ENCODE measurements at regions not wholly inside any gene's neighbourhood (a gene's known extent, or its start where the extent isn't known, plus 50 kb on each side); places are given as distances from the start of the nearest gene placed in this dataset.

GRCh38 chr18:73670524-73670923 is 477.1 kb downstream of the FBXO15 start:
- no peak overlapping the region for H3K9ac ChIP-seq (ENCODE audit: low read depth in 1 of 2, low read length in 2 of 2)
- H3K27me3 ChIP-seq (ENCODE audit: control insufficient read depth in 4 of 4, insufficient read depth in 4 of 4, low read length in 3 of 4) = no peaks in the 10 kb centered on the region
- no peak for DNase-seq (ENCODE audit: low spot score)
- no peaks in the 10 kb centered on the region for H3K4me1 ChIP-seq (ENCODE audit: control insufficient read depth in 4 of 4, insufficient read depth in 4 of 4, low read length in 3 of 4)
- TF ChIP-seq ZBTB33 (IDR thresholded peaks at IDR 0.05) = no peak
- no peak for TF ChIP-seq EGR1 (IDR thresholded peaks at IDR 0.05; ENCODE audit: low read depth in 2 of 2)
- TF ChIP-seq MAX (IDR thresholded peaks at IDR 0.05) = no peak
- TF ChIP-seq FOXA2 (IDR thresholded peaks at IDR 0.05) = no peak
- no peak for TF ChIP-seq TAF1 (conservative IDR thresholded peaks at IDR 0.05)
- no peak for TF ChIP-seq HNF4G (IDR thresholded peaks at IDR 0.05)
- no peak for TF ChIP-seq RXRA (IDR thresholded peaks at IDR 0.05)
- no peak for TF ChIP-seq YY1 (IDR thresholded peaks at IDR 0.05)
- no peaks in the 10 kb centered on the region for H3K9me3 ChIP-seq (ENCODE audit: control insufficient read depth in 4 of 4, low read length in 3 of 4)
- WGBS = 84% methylated on average over 5 of the region's 5 CpGs
- no peak overlapping the region for H3K4me3 ChIP-seq (ENCODE audit: low read depth in 1 of 3, low read length in 3 of 3)
- no peak overlapping the region for H3K27ac ChIP-seq (ENCODE audit: low read depth in 1 of 2, low read length in 2 of 2)
- no peaks in the 10 kb centered on the region for H3K36me3 ChIP-seq (ENCODE audit: control insufficient read depth in 4 of 4, insufficient read depth in 3 of 4, low read depth in 1 of 4, low read length in 3 of 4)

GRCh38 chr18:73670039-73670438 is 477.6 kb downstream of the FBXO15 start:
- H3K9me3 ChIP-seq (ENCODE audit: control insufficient read depth in 4 of 4, low read length in 3 of 4) = peaks cover 0 to 2% (median 0%) of the 10 kb centered on the region in 4 donors
- H3K4me3 ChIP-seq (ENCODE audit: low read depth in 1 of 3, low read length in 3 of 3) = no peak overlapping the region
- TF ChIP-seq RXRA (IDR thresholded peaks at IDR 0.05) (no peak), EGR1 (IDR thresholded peaks at IDR 0.05; ENCODE audit: low read depth in 2 of 2) (no peak), FOXA2 (IDR thresholded peaks at IDR 0.05) (no peak), TAF1 (conservative IDR thresholded peaks at IDR 0.05) (no peak)
- DNase-seq (ENCODE audit: low spot score) = no peak
- H3K4me1 ChIP-seq (ENCODE audit: control insufficient read depth in 4 of 4, insufficient read depth in 4 of 4, low read length in 3 of 4) = no peaks in the 10 kb centered on the region
- H3K27ac ChIP-seq (ENCODE audit: low read depth in 1 of 2, low read length in 2 of 2) = no peak overlapping the region
- no peaks in the 10 kb centered on the region for H3K36me3 ChIP-seq (ENCODE audit: control insufficient read depth in 4 of 4, insufficient read depth in 3 of 4, low read depth in 1 of 4, low read length in 3 of 4)
- H3K27me3 ChIP-seq (ENCODE audit: control insufficient read depth in 4 of 4, insufficient read depth in 4 of 4, low read length in 3 of 4) = no peaks in the 10 kb centered on the region
- H3K9ac ChIP-seq (ENCODE audit: low read depth in 1 of 2, low read length in 2 of 2) = no peak overlapping the region

- H3K36me3 ChIP-seq (ENCODE audit: control insufficient read depth in 4 of 4, insufficient read depth in 3 of 4, low read depth in 1 of 4, low read length in 3 of 4) = no peaks in the 10 kb centered on the region
- H3K4me3 ChIP-seq (ENCODE audit: low read depth in 1 of 3, low read length in 3 of 3) = no peak overlapping the region
- H3K4me1 ChIP-seq (ENCODE audit: control insufficient read depth in 4 of 4, insufficient read depth in 4 of 4, low read length in 3 of 4) = no peaks in the 10 kb centered on the region
- no peak overlapping the region for H3K27ac ChIP-seq (ENCODE audit: low read depth in 1 of 2, low read length in 2 of 2)
- H3K9me3 ChIP-seq (ENCODE audit: control insufficient read depth in 4 of 4, low read length in 3 of 4) = peaks cover 0 to 2% (median 0%) of the 10 kb centered on the region in 4 donors
- WGBS = 45% methylated on average over 6 of the region's 6 CpGs
- TF ChIP-seq RAD21 (IDR thresholded peaks at IDR 0.05) (no peak), MAX (IDR thresholded peaks at IDR 0.05) (no peak), HNF4G (IDR thresholded peaks at IDR 0.05) (no peak), ZBTB33 (IDR thresholded peaks at IDR 0.05) (no peak), YY1 (IDR thresholded peaks at IDR 0.05) (no peak), FOXA2 (IDR thresholded peaks at IDR 0.05) (no peak), REST (IDR thresholded peaks at IDR 0.05) (no peak), RXRA (IDR thresholded peaks at IDR 0.05) (no peak)
- DNase-seq (ENCODE audit: low spot score) = no peak
- H3K27me3 ChIP-seq (ENCODE audit: control insufficient read depth in 4 of 4, insufficient read depth in 4 of 4, low read length in 3 of 4) = no peaks in the 10 kb centered on the region
- no peak overlapping the region for H3K9ac ChIP-seq (ENCODE audit: low read depth in 1 of 2, low read length in 2 of 2)
These were observed 478.3 kb downstream of the FBXO15 start for GRCh38 chr18:73669297-73669696.

Measured in liver (tissue), 7 donors.